Vagina (tissue), 2 donors: ENCODE measurements at regions not wholly inside any gene's neighbourhood (a gene's known extent, or its start where the extent isn't known, plus 50 kb on each side); places are given as distances from the start of the nearest gene placed in this dataset.

Experiments
- DNase-seq, 2 donors: peaks; one replicate each; pipeline ENCODE4 v3.0.0-alpha.2; 2017; ENCODE audit errors: extremely low spot score in 2 of 2
- H3K27ac ChIP-seq: fragments of 200-600 bp; sonication (generic); one replicate; pipeline ENCODE4 v1.5.1; 2019
- H3K27me3 ChIP-seq: fragments of 200-600 bp; sonication (generic); one replicate; pipeline ENCODE4 v1.5.1; 2019
- H3K36me3 ChIP-seq, 2 donors: fragments of 200-600 bp; sonication (generic); one replicate each; pipeline ENCODE4 v1.5.1; 2017 to 2019
- H3K4me1 ChIP-seq: fragments of 200-600 bp; sonication (generic); one replicate; pipeline ENCODE4 v1.5.1; 2019
- H3K4me3 ChIP-seq, 2 donors: fragments of 200-600 bp; sonication (generic); 1 replicate in 1 of 2; 2 replicates in 1 of 2; pipeline ENCODE4 v1.5.1; 2016 to 2019
- H3K9me3 ChIP-seq: fragments of 200-600 bp; sonication (generic); one replicate; pipeline ENCODE4 v1.5.1; 2019
- CTCF ChIP-seq, 3 experiments: fragments of 450-650 bp in 2 of 3; fragments of 200-600 bp in 1 of 3; sonication (generic) in 1 of 3; IDR thresholded peaks; one replicate each; pipeline ENCODE4 v1.5.1; 2017 to 2019; ENCODE audit warnings: antibody characterized with exemption in 3 of 3, mild to moderate bottlenecking in 2 of 3, moderate library complexity in 2 of 3
- POLR2A ChIP-seq, 2 donors: fragments of 450-650 bp; IDR thresholded peaks; one replicate each; pipeline ENCODE4 v1.6.1; 2017; ENCODE audit warnings: antibody characterized with exemption in 2 of 2, mild to moderate bottlenecking in 2 of 2, moderate library complexity in 2 of 2
- POLR2AphosphoS5 ChIP-seq, 2 donors: sonication (generic); formaldehyde crosslinking; IDR thresholded peaks; one replicate each; pipeline ENCODE4 v1.9.0; 2017; ENCODE audit warnings: antibody characterized with exemption in 2 of 2, mild to moderate bottlenecking in 2 of 2, low read depth in 1 of 2; ENCODE audit not compliant: insufficient read depth in 1 of 2
- intact Hi-C: fragments of 100-400 bp; cut with DNase I; formaldehyde crosslinking; loops from one replicate; pipeline ENCODE4 v1.15.1; 2023

- Histone ChIP-seq H3K4me1 (no peaks in the 10 kb centered on the region), H3K27ac (no peak overlapping the region), H3K27me3 (no peaks in the 10 kb centered on the region), H3K9me3 (no peaks in the 10 kb centered on the region), H3K36me3 (no peaks in the 10 kb centered on the region), H3K4me3 (no peak overlapping the region)
- no peak for DNase-seq
- intact Hi-C loops: no loop called here
- TF ChIP-seq POLR2A (IDR thresholded peaks at IDR 0.05) (no peak), CTCF (IDR thresholded peaks at IDR 0.05) (no peak), POLR2AphosphoS5 (IDR thresholded peaks at IDR 0.05; ENCODE audit: insufficient read depth in 1 of 2, low read depth in 1 of 2) (no peak)
Measured at GRCh38 chr5:25358919-25359318, 714.1 kb upstream of the CDH10 start.

GRCh38 chr5:25357605-25358004, 712.8 kb upstream of the CDH10 start:
- no peak for DNase-seq
- TF ChIP-seq POLR2A (IDR thresholded peaks at IDR 0.05) (no peak), CTCF (IDR thresholded peaks at IDR 0.05) (no peak), POLR2AphosphoS5 (IDR thresholded peaks at IDR 0.05; ENCODE audit: insufficient read depth in 1 of 2, low read depth in 1 of 2) (no peak)
- H3K36me3 ChIP-seq: no peaks in the 10 kb centered on the region
- intact Hi-C loops: no loop called here
- H3K4me1 ChIP-seq: no peaks in the 10 kb centered on the region
- no peak overlapping the region for H3K27ac ChIP-seq
- H3K9me3 ChIP-seq: no peaks in the 10 kb centered on the region
- no peak overlapping the region for H3K4me3 ChIP-seq
- no peaks in the 10 kb centered on the region for H3K27me3 ChIP-seq

- H3K27me3 ChIP-seq: no peaks in the 10 kb centered on the region
- H3K27ac ChIP-seq: no peak overlapping the region
- TF ChIP-seq POLR2A (IDR thresholded peaks at IDR 0.05) (no peak), POLR2AphosphoS5 (IDR thresholded peaks at IDR 0.05; ENCODE audit: insufficient read depth in 1 of 2, low read depth in 1 of 2) (no peak), CTCF (IDR thresholded peaks at IDR 0.05) (no peak)
- DNase-seq: no peak
- no peaks in the 10 kb centered on the region for H3K9me3 ChIP-seq
- H3K4me3 ChIP-seq: no peak overlapping the region
- H3K36me3 ChIP-seq: no peaks in the 10 kb centered on the region
- H3K4me1 ChIP-seq: no peaks in the 10 kb centered on the region
- intact Hi-C loops: no loop called here
Measured at GRCh38 chr5:25349746-25350145, 705.0 kb upstream of the CDH10 start.

DNA sequence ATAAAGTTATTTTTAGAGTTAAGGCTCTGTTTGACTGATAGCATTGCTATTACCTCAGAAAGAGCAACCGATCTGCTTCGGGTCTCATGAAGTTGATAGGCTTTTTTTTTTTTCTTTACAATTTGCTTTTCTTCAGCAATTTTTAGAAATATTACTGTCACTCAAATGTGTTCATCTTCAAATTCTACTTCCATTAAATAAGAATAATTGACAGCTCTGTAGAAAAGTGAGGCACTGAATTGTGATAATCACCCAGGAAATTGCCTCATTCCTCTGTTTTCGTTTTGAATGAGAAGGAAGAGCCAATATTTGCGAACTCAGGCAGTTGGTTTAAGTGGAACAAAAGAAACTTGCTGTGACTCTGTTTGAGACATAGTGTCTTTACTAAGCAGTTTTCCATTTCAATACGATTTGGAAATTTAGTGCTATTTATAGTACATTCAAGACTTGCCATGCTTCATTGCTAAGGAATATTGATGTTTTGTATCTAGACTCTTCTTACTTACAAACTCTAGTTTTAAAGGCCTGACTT, 700.5 kb upstream of the CDH10 start:
- no peaks in the 10 kb centered on the region for H3K36me3 ChIP-seq
- intact Hi-C loops: no loop called here
- no peak for DNase-seq
- H3K4me3 ChIP-seq: no peak overlapping the region
- H3K27me3 ChIP-seq: no peaks in the 10 kb centered on the region
- H3K9me3 ChIP-seq: no peaks in the 10 kb centered on the region
- TF ChIP-seq POLR2AphosphoS5 (IDR thresholded peaks at IDR 0.05; ENCODE audit: insufficient read depth in 1 of 2, low read depth in 1 of 2): no peak
- no peak overlapping the region for H3K27ac ChIP-seq
- H3K4me1 ChIP-seq: no peaks in the 10 kb centered on the region

- no peaks in the 10 kb centered on the region for H3K9me3 ChIP-seq
- no peak overlapping the region for H3K27ac ChIP-seq
- no peak for DNase-seq
- intact Hi-C loops: no loop called here
- no peaks in the 10 kb centered on the region for H3K36me3 ChIP-seq
- H3K4me1 ChIP-seq: no peaks in the 10 kb centered on the region
- no peak overlapping the region for H3K4me3 ChIP-seq
- no peaks in the 10 kb centered on the region for H3K27me3 ChIP-seq
- TF ChIP-seq CTCF (IDR thresholded peaks at IDR 0.05) (no peak), POLR2A (IDR thresholded peaks at IDR 0.05) (no peak), POLR2AphosphoS5 (IDR thresholded peaks at IDR 0.05; ENCODE audit: insufficient read depth in 1 of 2, low read depth in 1 of 2) (no peak)
Measured at GRCh38 chr5:25339541-25339940, 694.8 kb upstream of the CDH10 start.
